Heart left ventricle (tissue), 13 donors: ENCODE measurements at regions not wholly inside any gene's neighbourhood (a gene's known extent, or its start where the extent isn't known, plus 50 kb on each side); places are given as distances from the start of the nearest gene placed in this dataset.

Experiments
- POLR2A ChIP-seq, 2 donors: fragments of 450-650 bp; IDR thresholded peaks; one replicate each; pipeline ENCODE4 v1.6.1; 2017; ENCODE audit warnings: antibody characterized with exemption in 2 of 2, mild to moderate bottlenecking in 2 of 2, moderate library complexity in 2 of 2
- TF ChIP-seq, protein P1 (sequence below), 12 donors: fragments of 200-600 bp; sonication (generic) in 4 of 12; IDR thresholded peaks; one replicate each; pipeline versions ENCODE4 v1.5.0 to v1.8.0; 2018 to 2022; ENCODE audit warnings: antibody characterized with exemption in 12 of 12, mild to moderate bottlenecking in 5 of 12
- donor health status: ischemic (EF 13 %, LVEDD 7.1; RV severe dilation, severe dysfunction).
- donor health status: DM: no; HTN: yes; CAD: no.
- donor health status: DM: no; HTN: no; CAD: no.
- donor health status: ischemic (EF 25% LVEDD 6.9; RV normal size, moderate dysfunction).
- donor health status: ischemic (EF 25% LVEDD 5.7; RV mildly dilated, moderate dysfunction).
- donor health status: ischemic (EF 35%, LVEDD 5.7; RV mildly dilated, moderate dysfunction).
- donor health status: nonischemic (EF 11% LVEDD 7.7; RV severe dilation, severe dysfunction).
- donor health status: DM: yes; HTN: yes; CAD: no.
- donor health status: PGD.
- donor health status: ischemic (EF 29% LVEDD 5.4; RV normal size, mild dysfunction).
- donor health status: nonischemic (EF 23%, LVEDD 6.1; RV moderate dilation, normal function).

DNA sequence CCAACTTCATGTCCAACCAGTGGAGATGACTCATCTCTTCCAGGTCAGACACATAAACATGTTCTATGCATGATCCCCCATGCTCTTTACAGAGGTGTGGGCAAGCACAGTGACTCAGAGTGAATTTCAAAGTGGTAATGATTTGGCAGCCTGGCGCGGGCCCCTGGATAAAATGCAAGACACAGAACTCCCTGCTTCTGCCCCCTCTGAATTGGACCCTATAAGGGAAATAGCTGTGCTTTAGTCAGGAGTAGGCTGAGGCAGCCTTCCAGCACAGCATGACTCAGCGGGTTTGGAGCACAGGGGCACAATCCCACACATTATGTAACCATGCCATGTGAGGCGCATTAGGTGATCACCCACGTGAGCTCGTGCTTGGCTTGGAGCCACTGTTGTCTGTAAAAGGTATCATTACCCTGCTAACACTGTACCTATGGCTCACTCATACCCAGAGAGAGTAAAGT, 127.4 kb downstream of the C6orf118 start:
- TF ChIP-seq, protein P1, sequence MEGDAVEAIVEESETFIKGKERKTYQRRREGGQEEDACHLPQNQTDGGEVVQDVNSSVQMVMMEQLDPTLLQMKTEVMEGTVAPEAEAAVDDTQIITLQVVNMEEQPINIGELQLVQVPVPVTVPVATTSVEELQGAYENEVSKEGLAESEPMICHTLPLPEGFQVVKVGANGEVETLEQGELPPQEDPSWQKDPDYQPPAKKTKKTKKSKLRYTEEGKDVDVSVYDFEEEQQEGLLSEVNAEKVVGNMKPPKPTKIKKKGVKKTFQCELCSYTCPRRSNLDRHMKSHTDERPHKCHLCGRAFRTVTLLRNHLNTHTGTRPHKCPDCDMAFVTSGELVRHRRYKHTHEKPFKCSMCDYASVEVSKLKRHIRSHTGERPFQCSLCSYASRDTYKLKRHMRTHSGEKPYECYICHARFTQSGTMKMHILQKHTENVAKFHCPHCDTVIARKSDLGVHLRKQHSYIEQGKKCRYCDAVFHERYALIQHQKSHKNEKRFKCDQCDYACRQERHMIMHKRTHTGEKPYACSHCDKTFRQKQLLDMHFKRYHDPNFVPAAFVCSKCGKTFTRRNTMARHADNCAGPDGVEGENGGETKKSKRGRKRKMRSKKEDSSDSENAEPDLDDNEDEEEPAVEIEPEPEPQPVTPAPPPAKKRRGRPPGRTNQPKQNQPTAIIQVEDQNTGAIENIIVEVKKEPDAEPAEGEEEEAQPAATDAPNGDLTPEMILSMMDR (IDR thresholded peaks at IDR 0.05) = no peak
- no peak for TF ChIP-seq POLR2A (IDR thresholded peaks at IDR 0.05)
